ENCODE measurements at regions not wholly inside any gene's neighbourhood (a gene's known extent, or its start where the extent isn't known, plus 50 kb on each side); places are given as distances from the start of the nearest gene placed in this dataset.
"Not testable (repeated sequence)": the region's sequence is repeated elsewhere in the genome, so short reads cannot be mapped to it uniquely, and the experiment has no call there.

- ChIA-PET CTCF (no interaction called here), POLR2A (no interaction called here)
- Histone ChIP-seq H3K9me3 (ENCODE audit: control insufficient read depth, insufficient read depth, low read length) (no peaks in the 10 kb centered on the region), H3K27me3 (ENCODE audit: control insufficient read depth, insufficient read depth, low read length) (no peaks in the 10 kb centered on the region), H3K27ac (ENCODE audit: low read depth, low read length) (no peak overlapping the region), H3K4me3 (ENCODE audit: low read depth, low read length) (no peak overlapping the region)
- no peak for DNase-seq (ENCODE audit: low read depth, low spot score)
- no peak for TF ChIP-seq CTCF (IDR thresholded peaks at IDR 0.05; ENCODE audit: low read depth, low read length)
Measured at GRCh38 chr16:31664683-31665482, 137.2 kb downstream of the AHSP start.

- no peaks in the 10 kb centered on the region for H3K27me3 ChIP-seq (ENCODE audit: control insufficient read depth, insufficient read depth, low read length)
- H3K4me3 ChIP-seq (ENCODE audit: low read depth, low read length): no peak overlapping the region
- TF ChIP-seq CTCF (IDR thresholded peaks at IDR 0.05; ENCODE audit: low read depth, low read length): no peak
- ChIA-PET POLR2A (no interaction called here), CTCF (no interaction called here)
- H3K9me3 ChIP-seq (ENCODE audit: control insufficient read depth, insufficient read depth, low read length): no peaks in the 10 kb centered on the region
- H3K27ac ChIP-seq (ENCODE audit: low read depth, low read length): no peak overlapping the region
- no peak for DNase-seq (ENCODE audit: low read depth, low spot score)
Measured at GRCh38 chr16:31674686-31675085, 147.0 kb downstream of the AHSP start.

GRCh38 chr16:31676731-31677130 is 149.0 kb downstream of the AHSP start:
- TF ChIP-seq CTCF (IDR thresholded peaks at IDR 0.05; ENCODE audit: low read depth, low read length): no peak
- ChIA-PET CTCF (no interaction called here), POLR2A (no interaction called here)
- Histone ChIP-seq H3K9me3 (ENCODE audit: control insufficient read depth, insufficient read depth, low read length) (no peaks in the 10 kb centered on the region), H3K27ac (ENCODE audit: low read depth, low read length) (no peak overlapping the region), H3K27me3 (ENCODE audit: control insufficient read depth, insufficient read depth, low read length) (no peaks in the 10 kb centered on the region), H3K4me3 (ENCODE audit: low read depth, low read length) (no peak overlapping the region)
- no peak for DNase-seq (ENCODE audit: low read depth, low spot score)

- POLR2A ChIA-PET: no interaction called here
- no peak overlapping the region for H3K27ac ChIP-seq (ENCODE audit: low read depth, low read length)
- no peak overlapping the region for H3K4me3 ChIP-seq (ENCODE audit: low read depth, low read length)
- CTCF ChIA-PET: no interaction called here
- TF ChIP-seq CTCF (IDR thresholded peaks at IDR 0.05; ENCODE audit: low read depth, low read length): no peak
- DNase-seq (ENCODE audit: low read depth, low spot score): no peak
- H3K9me3 ChIP-seq (ENCODE audit: control insufficient read depth, insufficient read depth, low read length): no peaks in the 10 kb centered on the region
- no peaks in the 10 kb centered on the region for H3K27me3 ChIP-seq (ENCODE audit: control insufficient read depth, insufficient read depth, low read length)
Measured at GRCh38 chr16:31678649-31679325, 151.1 kb downstream of the AHSP start.

- CTCF ChIA-PET; DNase-seq (ENCODE audit: low read depth, low spot score); POLR2A ChIA-PET; H3K4me3 ChIP-seq (ENCODE audit: low read depth, low read length); H3K27ac ChIP-seq (ENCODE audit: low read depth, low read length); H3K27me3 ChIP-seq (ENCODE audit: control insufficient read depth, insufficient read depth, low read length); H3K9me3 ChIP-seq (ENCODE audit: control insufficient read depth, insufficient read depth, low read length): not testable (repeated sequence)
Measured at GRCh38 chr16:31689331-31689730, 161.6 kb downstream of the AHSP start.

- H3K4me3 ChIP-seq (ENCODE audit: low read depth, low read length); H3K27ac ChIP-seq (ENCODE audit: low read depth, low read length); H3K9me3 ChIP-seq (ENCODE audit: control insufficient read depth, insufficient read depth, low read length); H3K27me3 ChIP-seq (ENCODE audit: control insufficient read depth, insufficient read depth, low read length); POLR2A ChIA-PET; DNase-seq (ENCODE audit: low read depth, low spot score): not testable (repeated sequence)
- CTCF ChIA-PET: interaction anchor here (0.7 kb wide), 1 partner anchor 76 kb away, joined by 4 read pairs; no protein-coding TSS in a partner anchor
Measured at GRCh38 chr16:31692338-31692737, 164.6 kb downstream of the AHSP start.

Measured in AG04450 (cell line).